ENCODE measurements at regions not wholly inside any gene's neighbourhood (a gene's known extent, or its start where the extent isn't known, plus 50 kb on each side); places are given as distances from the start of the nearest gene placed in this dataset.
A peak's percentile ranks its signal among the peaks of the same experiment; 100 is the strongest.

- no peak for DNase-seq
Observed at GRCh38 chr10:89829262-89829886, 128.0 kb downstream of the KIF20B start.

GRCh38 chr10:89829887-89830269 is 128.5 kb downstream of the KIF20B start:
- peak; percentile 92 for DNase-seq

- no peak for DNase-seq
Observed at GRCh38 chr10:89830624-89831023, 129.2 kb downstream of the KIF20B start.

GRCh38 chr10:89836840-89837164 is 135.4 kb downstream of the KIF20B start:
- DNase-seq, result no peak

GRCh38 chr10:89837165-89838043 is 136.0 kb downstream of the KIF20B start:
- no peak for DNase-seq

GRCh38 chr10:89838044-89838615 is 136.7 kb downstream of the KIF20B start:
- no peak for DNase-seq

GRCh38 chr10:89845541-89846280 is 144.3 kb downstream of the KIF20B start:
- no peak for DNase-seq

- peak; percentile 39 for DNase-seq
Observed at GRCh38 chr10:89846281-89846630, 144.9 kb downstream of the KIF20B start.

GRCh38 chr10:89846786-89847185 is 145.4 kb downstream of the KIF20B start:
- DNase-seq, result no peak

GRCh38 chr10:89852872-89853271 is 151.5 kb downstream of the KIF20B start:
- DNase-seq, result no peak

GRCh38 chr10:89853781-89854191 is 152.4 kb downstream of the KIF20B start:
- no peak for DNase-seq

GRCh38 chr10:89857431-89858042 is 156.1 kb downstream of the KIF20B start:
- no peak for DNase-seq

GRCh38 chr10:89861199-89861573 is 159.8 kb downstream of the KIF20B start:
- DNase-seq, result no peak

- DNase-seq, result peak; percentile 78
Observed at GRCh38 chr10:89861584-89862301, 160.4 kb downstream of the KIF20B start.

GRCh38 chr10:89867964-89868363 is 166.6 kb downstream of the KIF20B start:
- DNase-seq, result no peak

- DNase-seq, result no peak
Observed at GRCh38 chr10:89869180-89869579, 167.8 kb downstream of the KIF20B start.

- DNase-seq, result no peak
Observed at GRCh38 chr10:89869592-89870156, 168.3 kb downstream of the KIF20B start.

- no peak for DNase-seq
Observed at GRCh38 chr10:89870936-89871335, 169.5 kb downstream of the KIF20B start.

- DNase-seq, result no peak
Observed at GRCh38 chr10:89873055-89873454, 171.7 kb downstream of the KIF20B start.

GRCh38 chr10:89875557-89875956 is 174.2 kb downstream of the KIF20B start:
- DNase-seq, result no peak

- DNase-seq, result no peak
Observed at GRCh38 chr10:89879121-89879520, 177.7 kb downstream of the KIF20B start.

GRCh38 chr10:89887406-89887805 is 186.0 kb downstream of the KIF20B start:
- DNase-seq, result no peak

All from MV-4-11 (cell line).